ENCODE measurements at regions not wholly inside any gene's neighbourhood (a gene's known extent, or its start where the extent isn't known, plus 50 kb on each side); places are given as distances from the start of the nearest gene placed in this dataset.

DNA sequence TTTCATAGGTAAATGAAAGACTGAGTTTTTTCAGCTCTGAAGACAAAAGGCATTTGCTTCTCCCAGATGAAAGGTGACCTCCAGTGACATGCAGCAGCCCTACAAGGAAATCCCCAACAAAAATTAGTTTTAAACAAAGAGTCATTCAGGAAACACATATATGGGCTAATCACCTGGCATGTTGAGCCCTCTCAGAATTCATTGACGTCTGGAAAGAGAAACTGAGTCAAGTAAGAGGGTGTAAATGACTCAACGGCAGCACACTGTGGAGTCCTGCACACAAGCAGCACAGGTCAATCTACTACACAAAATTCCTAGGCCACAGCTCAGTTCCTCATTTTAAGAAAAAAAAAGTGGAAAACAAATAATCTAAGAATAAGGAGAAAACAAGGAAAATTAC is 592.3 kb downstream of the EPHA7 start:
- DNase-seq, result no peak

DNA sequence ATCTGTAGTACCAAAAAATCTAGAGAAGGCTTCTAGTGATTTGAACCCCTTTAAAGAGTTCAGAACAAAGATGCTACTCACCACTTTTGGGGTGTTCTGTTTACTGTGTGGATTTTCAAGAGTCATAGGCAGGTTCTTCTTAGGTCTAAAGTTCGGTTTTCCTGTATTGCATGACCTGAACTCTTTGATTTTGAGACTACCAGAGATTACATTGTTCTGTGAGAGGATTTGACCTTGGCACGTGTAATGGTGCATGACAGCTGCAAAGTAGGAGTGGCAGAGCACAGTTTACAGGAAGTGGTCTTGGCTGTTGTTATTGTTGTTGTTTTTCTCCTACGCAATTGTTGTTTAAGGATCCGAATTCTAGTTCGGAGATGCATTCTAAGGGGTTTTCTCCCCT is 592.7 kb downstream of the EPHA7 start:
- Mint-ChIP-seq H3K4me3 (no peak overlapping the region), H3K27ac (no peak overlapping the region), H3K36me3 (no peaks in the 10 kb centered on the region), H3K27me3 (ENCODE audit: low read depth in 3 of 3) (no peaks in the 10 kb centered on the region), H3K9me3 (peaks cover 0 to 8% (median 2%) of the 10 kb centered on the region in 7 donors), H3K4me1 (no peaks in the 10 kb centered on the region)
- no peak overlapping the region for H3K4me2 ChIP-seq (replicated peaks; ENCODE audit: extremely low read depth, low read length, poor library complexity, severe bottlenecking)
- TF ChIP-seq, protein P1, sequence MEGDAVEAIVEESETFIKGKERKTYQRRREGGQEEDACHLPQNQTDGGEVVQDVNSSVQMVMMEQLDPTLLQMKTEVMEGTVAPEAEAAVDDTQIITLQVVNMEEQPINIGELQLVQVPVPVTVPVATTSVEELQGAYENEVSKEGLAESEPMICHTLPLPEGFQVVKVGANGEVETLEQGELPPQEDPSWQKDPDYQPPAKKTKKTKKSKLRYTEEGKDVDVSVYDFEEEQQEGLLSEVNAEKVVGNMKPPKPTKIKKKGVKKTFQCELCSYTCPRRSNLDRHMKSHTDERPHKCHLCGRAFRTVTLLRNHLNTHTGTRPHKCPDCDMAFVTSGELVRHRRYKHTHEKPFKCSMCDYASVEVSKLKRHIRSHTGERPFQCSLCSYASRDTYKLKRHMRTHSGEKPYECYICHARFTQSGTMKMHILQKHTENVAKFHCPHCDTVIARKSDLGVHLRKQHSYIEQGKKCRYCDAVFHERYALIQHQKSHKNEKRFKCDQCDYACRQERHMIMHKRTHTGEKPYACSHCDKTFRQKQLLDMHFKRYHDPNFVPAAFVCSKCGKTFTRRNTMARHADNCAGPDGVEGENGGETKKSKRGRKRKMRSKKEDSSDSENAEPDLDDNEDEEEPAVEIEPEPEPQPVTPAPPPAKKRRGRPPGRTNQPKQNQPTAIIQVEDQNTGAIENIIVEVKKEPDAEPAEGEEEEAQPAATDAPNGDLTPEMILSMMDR (IDR thresholded peaks at IDR 0.05), result no peak
- intact Hi-C loops (cut with micrococcal nuclease), result no loop called here
- no peak overlapping the region for H3K27ac ChIP-seq (ENCODE audit: low read depth in 1 of 2, low read length in 2 of 2)
- DNase-seq, result no peak
- no peaks in the 10 kb centered on the region for H3K36me3 ChIP-seq (replicated peaks in 1 of 2; ENCODE audit: control insufficient read depth in 1 of 2, insufficient read depth in 2 of 2, low read length in 2 of 2)
- 70% methylated on average over 1 of the region's 5 CpGs for WGBS (ENCODE audit: insufficient coverage)
- no peaks in the 10 kb centered on the region for H4K20me1 ChIP-seq (ENCODE audit: insufficient read depth, low read length)
- no peak overlapping the region for H3K9ac ChIP-seq (ENCODE audit: insufficient read depth, low read length, poor library complexity, severe bottlenecking)
- peaks cover 0 to 3% of the 10 kb centered on the region in 2 donors for H3K9me3 ChIP-seq (replicated peaks in 1 of 2; ENCODE audit: control insufficient read depth in 1 of 2, insufficient read depth in 1 of 2, low read length in 2 of 2)
- H3K27me3 ChIP-seq (ENCODE audit: control insufficient read depth in 2 of 2, insufficient read depth in 2 of 2, low read length in 2 of 2), result no peaks in the 10 kb centered on the region
- no peaks in the 10 kb centered on the region for H3K79me2 ChIP-seq (ENCODE audit: insufficient read depth, low read length)
- H3K4me1 ChIP-seq (ENCODE audit: control insufficient read depth in 1 of 2, insufficient read depth in 2 of 2, low read length in 2 of 2), result no peaks in the 10 kb centered on the region
- no peak overlapping the region for H2AFZ ChIP-seq (ENCODE audit: insufficient read depth, low read depth, low read length, poor library complexity, severe bottlenecking)
- no peak overlapping the region for H3K4me3 ChIP-seq (replicated peaks in 1 of 3; ENCODE audit: low read depth in 2 of 3, low read length in 3 of 3)

More for the DNA sequence above, 592.3 kb downstream of the EPHA7 start:
- H3K79me2 ChIP-seq (ENCODE audit: insufficient read depth, low read length), result no peaks in the 10 kb centered on the region
- H2AFZ ChIP-seq (ENCODE audit: insufficient read depth, low read depth, low read length, poor library complexity, severe bottlenecking), result no peak overlapping the region
- Mint-ChIP-seq H3K36me3 (no peaks in the 10 kb centered on the region), H3K27me3 (ENCODE audit: low read depth in 3 of 3) (no peaks in the 10 kb centered on the region), H3K27ac (no peak overlapping the region), H3K4me3 (no peak overlapping the region), H3K4me1 (no peaks in the 10 kb centered on the region), H3K9me3 (peaks cover 0 to 8% (median 2%) of the 10 kb centered on the region in 7 donors)
- H4K20me1 ChIP-seq (ENCODE audit: insufficient read depth, low read length), result no peaks in the 10 kb centered on the region
- intact Hi-C loops (cut with micrococcal nuclease), result no loop called here
- H3K4me3 ChIP-seq (replicated peaks in 1 of 3; ENCODE audit: low read depth in 2 of 3, low read length in 3 of 3), result no peak overlapping the region
- H3K27ac ChIP-seq (ENCODE audit: low read depth in 1 of 2, low read length in 2 of 2), result no peak overlapping the region
- WGBS (ENCODE audit: insufficient coverage), result no CpG with 5 or more reads among the region's 2 CpGs
- no peaks in the 10 kb centered on the region for H3K27me3 ChIP-seq (ENCODE audit: control insufficient read depth in 2 of 2, insufficient read depth in 2 of 2, low read length in 2 of 2)
- H3K9me3 ChIP-seq (replicated peaks in 1 of 2; ENCODE audit: control insufficient read depth in 1 of 2, insufficient read depth in 1 of 2, low read length in 2 of 2), result peaks cover 0 to 3% of the 10 kb centered on the region in 2 donors
- TF ChIP-seq, protein P1 (IDR thresholded peaks at IDR 0.05), result no peak
- no peak overlapping the region for H3K4me2 ChIP-seq (replicated peaks; ENCODE audit: extremely low read depth, low read length, poor library complexity, severe bottlenecking)
- no peaks in the 10 kb centered on the region for H3K36me3 ChIP-seq (replicated peaks in 1 of 2; ENCODE audit: control insufficient read depth in 1 of 2, insufficient read depth in 2 of 2, low read length in 2 of 2)
- no peaks in the 10 kb centered on the region for H3K4me1 ChIP-seq (ENCODE audit: control insufficient read depth in 1 of 2, insufficient read depth in 2 of 2, low read length in 2 of 2)
- H3K9ac ChIP-seq (ENCODE audit: insufficient read depth, low read length, poor library complexity, severe bottlenecking), result no peak overlapping the region
